ENCODE measurements at regions not wholly inside any gene's neighbourhood (a gene's known extent, or its start where the extent isn't known, plus 50 kb on each side); places are given as distances from the start of the nearest gene placed in this dataset.

DNA sequence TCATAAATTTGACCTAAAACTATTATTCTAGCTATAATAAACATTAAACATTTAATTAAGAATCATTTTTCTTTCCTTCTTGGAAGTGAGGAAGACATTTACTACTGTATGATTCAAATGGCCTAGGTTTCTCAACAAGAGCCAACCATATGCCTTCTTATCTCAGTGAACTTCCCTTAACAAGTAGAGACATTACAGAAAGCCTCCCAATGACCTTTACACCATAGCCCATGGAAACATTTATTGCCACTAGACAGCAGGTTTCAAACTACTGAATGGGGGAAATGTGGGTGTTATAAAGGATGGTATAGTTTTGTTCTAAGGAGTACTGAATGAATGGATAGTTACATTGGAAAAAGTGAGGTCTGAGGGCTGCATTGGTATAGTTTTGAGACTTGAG is 349.4 kb upstream of the SPRED2 start:
- TF ChIP-seq, protein P1, sequence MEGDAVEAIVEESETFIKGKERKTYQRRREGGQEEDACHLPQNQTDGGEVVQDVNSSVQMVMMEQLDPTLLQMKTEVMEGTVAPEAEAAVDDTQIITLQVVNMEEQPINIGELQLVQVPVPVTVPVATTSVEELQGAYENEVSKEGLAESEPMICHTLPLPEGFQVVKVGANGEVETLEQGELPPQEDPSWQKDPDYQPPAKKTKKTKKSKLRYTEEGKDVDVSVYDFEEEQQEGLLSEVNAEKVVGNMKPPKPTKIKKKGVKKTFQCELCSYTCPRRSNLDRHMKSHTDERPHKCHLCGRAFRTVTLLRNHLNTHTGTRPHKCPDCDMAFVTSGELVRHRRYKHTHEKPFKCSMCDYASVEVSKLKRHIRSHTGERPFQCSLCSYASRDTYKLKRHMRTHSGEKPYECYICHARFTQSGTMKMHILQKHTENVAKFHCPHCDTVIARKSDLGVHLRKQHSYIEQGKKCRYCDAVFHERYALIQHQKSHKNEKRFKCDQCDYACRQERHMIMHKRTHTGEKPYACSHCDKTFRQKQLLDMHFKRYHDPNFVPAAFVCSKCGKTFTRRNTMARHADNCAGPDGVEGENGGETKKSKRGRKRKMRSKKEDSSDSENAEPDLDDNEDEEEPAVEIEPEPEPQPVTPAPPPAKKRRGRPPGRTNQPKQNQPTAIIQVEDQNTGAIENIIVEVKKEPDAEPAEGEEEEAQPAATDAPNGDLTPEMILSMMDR (CRISPR knock-in tag; IDR thresholded peaks at IDR 0.05) = no peak
- TF ChIP-seq RAD21 (CRISPR knock-in tag; IDR thresholded peaks at IDR 0.05) = no peak
- no peak for TF ChIP-seq CBX1 (IDR thresholded peaks at IDR 0.05; ENCODE audit: low read depth)
- TF ChIP-seq KDM4B (CRISPR knock-in tag; IDR thresholded peaks at IDR 0.05) = no peak
- no peak for TF ChIP-seq CHD2 (IDR thresholded peaks at IDR 0.05; ENCODE audit: low read depth, low read length)
- TF ChIP-seq ZNF543 (CRISPR knock-in tag; IDR thresholded peaks at IDR 0.05) = no peak
- TF ChIP-seq ZSCAN29 (CRISPR knock-in tag; conservative IDR thresholded peaks at IDR 0.05) = no peak
- TF ChIP-seq BRCA1 (CRISPR knock-in tag; IDR thresholded peaks at IDR 0.05) = no peak
- TF ChIP-seq PPARG (CRISPR knock-in tag; conservative IDR thresholded peaks at IDR 0.05) = no peak
- no peak for TF ChIP-seq CREB1 (IDR thresholded peaks at IDR 0.05)
- TF ChIP-seq CREB1 (CRISPR knock-in tag; IDR thresholded peaks at IDR 0.05) = no peak
- no peak for TF ChIP-seq SKI (IDR thresholded peaks at IDR 0.05; ENCODE audit: partially characterized antibody)
- no peak for TF ChIP-seq ZNF484 (CRISPR knock-in tag; IDR thresholded peaks at IDR 0.05; ENCODE audit: borderline replicate concordance, low read depth)
- no peak for TF ChIP-seq JUND (CRISPR knock-in tag; IDR thresholded peaks at IDR 0.05)
- TF ChIP-seq NR3C1 (CRISPR knock-in tag; IDR thresholded peaks at IDR 0.05) = no peak
